HG03135 (cell line): ENCODE measurements at regions not wholly inside any gene's neighbourhood (a gene's known extent, or its start where the extent isn't known, plus 50 kb on each side); places are given as distances from the start of the nearest gene placed in this dataset.

Experiments
- ATAC-seq: cut with Tn5 transposase; IDR thresholded peaks from one replicate; pipeline ENCODE4 v1.9.1; 2021; ENCODE audit warnings: mild to moderate bottlenecking, moderate library complexity; ENCODE audit not compliant: unreplicated experiment

GRCh38 chr7:19239951-19240350 is 94.7 kb upstream of the FERD3L start:
- no peak for ATAC-seq

GRCh38 chr7:19235680-19236079 is 90.5 kb upstream of the FERD3L start:
- ATAC-seq: no peak

GRCh38 chr7:19224951-19225350 is 79.7 kb upstream of the FERD3L start:
- ATAC-seq: no peak

DNA sequence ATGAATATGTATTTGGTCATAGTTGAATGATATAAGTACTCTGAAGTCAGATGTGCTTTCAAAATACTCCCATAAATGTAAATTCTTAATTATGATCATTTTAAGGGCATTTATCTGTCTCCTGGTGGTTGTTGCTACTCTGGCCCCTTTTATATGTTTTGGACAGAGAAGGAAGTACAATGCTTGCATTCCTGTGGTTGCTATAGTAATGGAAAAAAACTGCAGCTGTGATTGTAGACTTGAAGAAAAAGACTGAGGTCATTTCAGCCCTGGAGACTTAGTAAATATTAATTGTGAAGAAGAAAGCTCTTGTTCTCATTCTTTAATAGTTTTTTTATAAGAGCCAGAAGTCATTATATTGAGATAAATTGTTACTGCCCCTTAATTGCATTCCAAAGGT is 70.2 kb upstream of the FERD3L start:
- ATAC-seq: no peak

GRCh38 chr7:19213746-19214145 is 68.5 kb upstream of the FERD3L start:
- ATAC-seq: no peak

GRCh38 chr7:19210893-19211413 is 65.7 kb upstream of the FERD3L start:
- no peak for ATAC-seq

- no peak for ATAC-seq
Observed at GRCh38 chr7:19209166-19209696, 64.0 kb upstream of the FERD3L start.

- no peak for ATAC-seq
Observed at GRCh38 chr7:19206721-19207120, 61.5 kb upstream of the FERD3L start.

DNA sequence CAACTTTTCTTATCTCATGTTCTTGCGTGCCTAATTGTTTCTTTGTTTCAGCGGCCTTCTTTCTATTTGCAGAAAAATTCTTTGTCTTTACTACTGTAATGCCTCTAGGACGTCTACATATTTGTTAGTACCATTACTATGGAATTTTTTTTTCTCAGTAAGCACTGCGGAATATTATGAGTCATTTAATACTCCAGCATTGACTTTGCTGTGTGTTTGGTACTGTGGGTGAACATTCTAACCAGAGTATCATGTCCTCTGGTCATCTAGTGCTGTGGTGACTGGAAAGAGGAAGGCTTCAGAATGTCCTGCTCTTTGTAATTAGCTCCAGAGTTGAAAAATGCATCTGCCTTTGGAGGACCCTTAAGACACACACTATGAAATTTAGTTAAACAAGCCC is 58.5 kb upstream of the FERD3L start:
- no peak for ATAC-seq

DNA sequence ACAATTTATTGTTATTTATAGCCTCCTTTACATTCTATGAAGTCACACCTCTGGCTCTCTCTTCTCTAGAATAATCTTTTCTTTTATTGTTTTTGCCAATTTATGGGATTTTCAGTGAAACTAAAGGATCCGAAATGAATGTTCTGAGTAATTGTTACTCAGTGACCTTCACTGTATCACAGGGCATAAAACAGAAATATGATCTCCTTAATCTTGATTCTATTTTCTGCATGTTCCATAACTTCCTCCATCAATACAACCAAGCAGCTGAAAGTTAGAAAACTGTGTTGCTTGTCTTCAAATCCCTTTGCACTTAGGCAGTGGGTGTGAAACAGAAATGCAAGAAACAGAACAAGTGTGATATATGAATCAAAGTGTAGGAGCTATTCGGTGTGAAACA is 57.4 kb upstream of the FERD3L start:
- no peak for ATAC-seq
